B cell (primary cell): ENCODE measurements at regions not wholly inside any gene's neighbourhood (a gene's known extent, or its start where the extent isn't known, plus 50 kb on each side); places are given as distances from the start of the nearest gene placed in this dataset.

Experiments used
- ATAC-seq: fragments of 200-7000 bp; cut with Tn5 transposase; one replicate; pipeline ENCODE4 v1.10.0; 2021; ENCODE audit warnings: low read depth, mild to moderate bottlenecking, moderate number of reproducible peaks, moderate library complexity
- CTCF ChIA-PET: fragments of 350-600 bp; sonication (Branson Sonifier 250); formaldehyde crosslinking; loops from one replicate; lab custom pipeline; 2021; ENCODE audit warnings: antibody characterized with exemption, inconsistent platforms; lab: Charles Lee
- POLR2A ChIA-PET: fragments of 350-600 bp; sonication (Branson Sonifier 250); formaldehyde crosslinking; loops from one replicate; lab custom pipeline; 2021; ENCODE audit warnings: antibody characterized with exemption; lab: Charles Lee
- DNase-seq: peaks from one replicate; pipeline ENCODE4 v3.0.0; 2013
- H2AFZ ChIP-seq: 2 replicates; pipeline ENCODE4 v1.6.1; 2012; ENCODE audit warnings: mild to moderate bottlenecking, low read depth, low read length; ENCODE audit not compliant: insufficient read depth, poor library complexity, severe bottlenecking
- H3K27ac ChIP-seq, 2 donors: 1 replicate in 1 of 2; 2 replicates in 1 of 2; pipeline ENCODE4 v1.5.1; 2012 to 2013; ENCODE audit warnings: low read length in 2 of 2, mild to moderate bottlenecking in 2 of 2, moderate library complexity in 1 of 2
- H3K27me3 ChIP-seq, 4 experiments: fragments of 200-600 bp in 1 of 4; sonication (generic) in 1 of 4; replicated peaks in 1 of 4; 1 replicate in 2 of 4; 2 replicates in 2 of 4; pipeline versions ENCODE4 v1.6.1 to v1.7.0; 2013 to 2016; ENCODE audit warnings: low read length in 3 of 4, mild to moderate bottlenecking in 2 of 4, mixed read lengths in 1 of 4, moderate library complexity in 1 of 4; ENCODE audit not compliant: insufficient read depth in 4 of 4, control insufficient read depth in 3 of 4; ENCODE audit errors: control extremely low read depth in 1 of 4
- H3K36me3 ChIP-seq, 2 experiments: replicated peaks in 1 of 2; 1 replicate in 1 of 2; 2 replicates in 1 of 2; pipeline versions ENCODE4 v1.6.1 to v1.7.1; 2013; ENCODE audit warnings: low read length in 1 of 2; ENCODE audit not compliant: insufficient read depth in 2 of 2, control insufficient read depth in 1 of 2; ENCODE audit errors: control extremely low read depth in 1 of 2, extremely low read depth in 1 of 2
- H3K4me1 ChIP-seq, 2 donors: fragments of 200-600 bp in 1 of 2; sonication (generic) in 1 of 2; 1 replicate in 1 of 2; 2 replicates in 1 of 2; pipeline versions ENCODE4 v1.5.1 to v1.6.1; 2013 to 2017; ENCODE audit warnings: low read length in 2 of 2; ENCODE audit not compliant: control insufficient read depth in 2 of 2, insufficient read depth in 2 of 2
- H3K4me2 ChIP-seq: replicated peaks from 2 replicates; pipeline ENCODE3; 2012; ENCODE audit warnings: mild to moderate bottlenecking, low read depth, low read length; ENCODE audit not compliant: poor library complexity, severe bottlenecking
- H3K4me3 ChIP-seq, 5 experiments: fragments of 200-600 bp in 1 of 5; sonication (generic) in 1 of 5; 1 replicate in 3 of 5; 2 replicates in 2 of 5; pipeline versions ENCODE4 v1.5.1 to v1.7.0; 2011 to 2016; ENCODE audit warnings: low read length in 4 of 5, mild to moderate bottlenecking in 4 of 5, low read depth in 2 of 5, control low read depth in 1 of 5, moderate library complexity in 1 of 5; ENCODE audit not compliant: insufficient read depth in 1 of 5; ENCODE audit errors: control extremely low read depth in 1 of 5, extremely low read depth in 1 of 5
- H3K79me2 ChIP-seq: fragments of 200-600 bp; sonication (generic); one replicate; pipeline ENCODE4 v1.6.0; 2016; ENCODE audit warnings: low read length; ENCODE audit not compliant: control insufficient read depth, insufficient read depth
- H3K9ac ChIP-seq: fragments of 200-600 bp; sonication (generic); 2 replicates; pipeline ENCODE4 v1.6.1; 2017; ENCODE audit warnings: mild to moderate bottlenecking, low read length, moderate library complexity
- H3K9me3 ChIP-seq, 3 donors: one replicate each; pipeline versions ENCODE4 v1.6.1 to v1.7.1; 2013; ENCODE audit warnings: low read length in 2 of 3; ENCODE audit not compliant: control insufficient read depth in 2 of 3, insufficient read depth in 1 of 3; ENCODE audit errors: control extremely low read depth in 1 of 3
- H4K20me1 ChIP-seq: 2 replicates; pipeline ENCODE4 v1.6.0; 2012; ENCODE audit warnings: mild to moderate bottlenecking, low read length; ENCODE audit not compliant: insufficient read depth, control insufficient read depth, poor library complexity, severe bottlenecking
- H3K27ac Mint-ChIP-seq: one replicate; pipeline ENCODE4 v1.8.0; 2021; ENCODE audit warnings: mixed read lengths
- H3K27me3 Mint-ChIP-seq: one replicate; pipeline ENCODE4 v1.8.0; 2021; ENCODE audit warnings: mixed read lengths
- H3K4me1 Mint-ChIP-seq: one replicate; pipeline ENCODE4 v1.8.0; 2021; ENCODE audit warnings: mixed read lengths
- H3K4me3 Mint-ChIP-seq: one replicate; pipeline ENCODE4 v1.8.0; 2021; ENCODE audit warnings: mixed read lengths
- H3K9me3 Mint-ChIP-seq: one replicate; pipeline ENCODE4 v1.8.0; 2022; ENCODE audit warnings: mixed read lengths; ENCODE audit not compliant: insufficient read depth
- EZH2 ChIP-seq: IDR thresholded peaks from 2 replicates; pipeline ENCODE4 v1.6.1; 2012; ENCODE audit warnings: borderline replicate concordance, low read depth, mild to moderate bottlenecking, moderate library complexity, low read length; ENCODE audit not compliant: insufficient read depth, poor library complexity, severe bottlenecking
- WGBS: methylation state at CpG from one replicate; pipeline ENCODE4 v1.1.5; 2013; ENCODE audit warnings: missing lambda C conversion rate; ENCODE audit not compliant: insufficient coverage; 5-methylcytosine and 5-hydroxymethylcytosine counted together
- intact Hi-C: fragments of 100-400 bp; cut with micrococcal nuclease; formaldehyde crosslinking; loops from one replicate; pipeline ENCODE4 v1.10.0; 2022
- TF ChIP-seq, protein P1 (sequence below): fragments of 200-600 bp; IDR thresholded peaks from one replicate; pipeline ENCODE4 v1.8.0; 2022; ENCODE audit warnings: antibody characterized with exemption, mild to moderate bottlenecking

DNA sequence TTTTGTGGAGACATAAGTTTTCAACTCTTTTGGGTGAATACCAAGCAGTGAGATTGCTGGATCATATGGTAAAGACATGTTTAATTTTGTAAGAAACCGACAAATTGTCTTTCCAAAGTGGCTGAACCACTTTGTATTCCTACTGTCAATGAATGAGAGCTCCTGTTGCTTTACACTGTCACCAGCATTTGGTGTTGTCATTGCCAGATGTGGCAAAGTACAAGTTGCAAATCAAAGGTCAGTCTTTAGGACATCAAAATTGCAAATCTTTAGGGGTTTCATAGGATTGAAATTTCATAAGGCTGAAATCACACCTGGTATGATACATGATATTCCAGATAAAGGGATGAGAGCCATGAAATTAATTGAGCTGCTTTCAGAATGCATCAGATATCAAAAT, 67.7 kb upstream of the ELOVL6 start:
- Mint-ChIP-seq H3K4me1 (no peaks in the 10 kb centered on the region), H3K27me3 (peaks cover 5% of the 10 kb centered on the region), H3K27ac (no peak overlapping the region), H3K9me3 (no peaks in the 10 kb centered on the region), H3K4me3 (no peak overlapping the region)
- no peak overlapping the region for H2AFZ ChIP-seq
- POLR2A ChIA-PET, result no interaction called here
- H3K27ac ChIP-seq, result no peak overlapping the region
- CTCF ChIA-PET, result no interaction called here
- H3K4me3 ChIP-seq, result no peak overlapping the region
- no peaks in the 10 kb centered on the region for H3K36me3 ChIP-seq
- H3K4me1 ChIP-seq, result no peaks in the 10 kb centered on the region
- TF ChIP-seq, protein P1, sequence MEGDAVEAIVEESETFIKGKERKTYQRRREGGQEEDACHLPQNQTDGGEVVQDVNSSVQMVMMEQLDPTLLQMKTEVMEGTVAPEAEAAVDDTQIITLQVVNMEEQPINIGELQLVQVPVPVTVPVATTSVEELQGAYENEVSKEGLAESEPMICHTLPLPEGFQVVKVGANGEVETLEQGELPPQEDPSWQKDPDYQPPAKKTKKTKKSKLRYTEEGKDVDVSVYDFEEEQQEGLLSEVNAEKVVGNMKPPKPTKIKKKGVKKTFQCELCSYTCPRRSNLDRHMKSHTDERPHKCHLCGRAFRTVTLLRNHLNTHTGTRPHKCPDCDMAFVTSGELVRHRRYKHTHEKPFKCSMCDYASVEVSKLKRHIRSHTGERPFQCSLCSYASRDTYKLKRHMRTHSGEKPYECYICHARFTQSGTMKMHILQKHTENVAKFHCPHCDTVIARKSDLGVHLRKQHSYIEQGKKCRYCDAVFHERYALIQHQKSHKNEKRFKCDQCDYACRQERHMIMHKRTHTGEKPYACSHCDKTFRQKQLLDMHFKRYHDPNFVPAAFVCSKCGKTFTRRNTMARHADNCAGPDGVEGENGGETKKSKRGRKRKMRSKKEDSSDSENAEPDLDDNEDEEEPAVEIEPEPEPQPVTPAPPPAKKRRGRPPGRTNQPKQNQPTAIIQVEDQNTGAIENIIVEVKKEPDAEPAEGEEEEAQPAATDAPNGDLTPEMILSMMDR, result no peak
- TF ChIP-seq EZH2, result no peak
- DNase-seq (no peak), ATAC-seq (no peak)
- H3K27me3 ChIP-seq, result no peaks in the 10 kb centered on the region
- intact Hi-C loops, result no loop called here
- H4K20me1 ChIP-seq, result no peaks in the 10 kb centered on the region
- H3K9me3 ChIP-seq, result no peaks in the 10 kb centered on the region
- WGBS, result 80% methylated on average over 1 of the region's 1 CpG
- H3K4me2 ChIP-seq, result no peak overlapping the region
- H3K9ac ChIP-seq, result no peak overlapping the region
- no peaks in the 10 kb centered on the region for H3K79me2 ChIP-seq

- Histone ChIP-seq H3K4me1 (no peaks in the 10 kb centered on the region), H3K9me3 (no peaks in the 10 kb centered on the region), H3K9ac (no peak overlapping the region), H2AFZ (no peak overlapping the region), H3K36me3 (no peaks in the 10 kb centered on the region), H3K79me2 (no peaks in the 10 kb centered on the region), H4K20me1 (no peaks in the 10 kb centered on the region), H3K27me3 (no peaks in the 10 kb centered on the region), H3K27ac (no peak overlapping the region), H3K4me3 (no peak overlapping the region), H3K4me2 (no peak overlapping the region)
- 96% methylated on average over 5 of the region's 5 CpGs for WGBS
- ChIA-PET POLR2A (no interaction called here), CTCF (interaction anchor here (0.6 to 0.7 kb wide), 2 partner anchors 13 to 80 kb away, joined by 3 read pairs; no protein-coding TSS in a partner anchor)
- H3K27me3 Mint-ChIP-seq, result peaks cover 5% of the 10 kb centered on the region
- H3K9me3 Mint-ChIP-seq, result no peaks in the 10 kb centered on the region
- TF ChIP-seq, protein P1, result no peak
- no peak for TF ChIP-seq EZH2
- H3K27ac Mint-ChIP-seq, result no peak overlapping the region
- no peak for DNase-seq
- intact Hi-C loops, result no loop called here
- no peak overlapping the region for H3K4me3 Mint-ChIP-seq
- no peaks in the 10 kb centered on the region for H3K4me1 Mint-ChIP-seq
- no peak for ATAC-seq
These were observed 66.6 kb upstream of the ELOVL6 start for GRCh38 chr4:110265001-110265400.
